ENCODE measurements at regions not wholly inside any gene's neighbourhood (a gene's known extent, or its start where the extent isn't known, plus 50 kb on each side); places are given as distances from the start of the nearest gene placed in this dataset.

- no peaks in the 10 kb centered on the region for H3K9me2 ChIP-seq (ENCODE audit: insufficient read depth, low read length)
- H3K79me2 ChIP-seq (ENCODE audit: insufficient read depth, low read depth, low read length), result no peaks in the 10 kb centered on the region
- TF ChIP-seq CTCF (conservative IDR thresholded peaks at IDR 0.05; ENCODE audit: low read length), result no peak
- no peak for DNase-seq (ENCODE audit: low spot score)
- ChIA-PET CTCF (ENCODE audit: unreplicated experiment) (no interaction called here), POLR2A (no interaction called here)
- BruUV-seq (replicated peaks), result no TSS peak
- H3K36me3 ChIP-seq (ENCODE audit: insufficient read depth, low read length), result no peaks in the 10 kb centered on the region
- H4K20me1 ChIP-seq (ENCODE audit: insufficient read depth, low read length), result no peaks in the 10 kb centered on the region
- H3K4me2 ChIP-seq (ENCODE audit: low read length), result no peak overlapping the region
- no peak overlapping the region for H3K4me3 ChIP-seq (ENCODE audit: low read depth, low read length, poor library complexity, severe bottlenecking)
- H3K9me3 ChIP-seq (ENCODE audit: low read length), result no peaks in the 10 kb centered on the region
- no peak overlapping the region for H2AFZ ChIP-seq (ENCODE audit: low read length)
- H3K27ac ChIP-seq (ENCODE audit: low read depth, low read length, poor library complexity, severe bottlenecking), result no peak overlapping the region
- H3K4me1 ChIP-seq (ENCODE audit: insufficient read depth, low read length, poor library complexity, severe bottlenecking), result no peaks in the 10 kb centered on the region
- intact Hi-C loops (cut with micrococcal nuclease; ENCODE audit: unreplicated experiment), result no loop called here
Measured at GRCh38 chr6:1516742-1517520, 92.8 kb upstream of the FOXC1 start.

GRCh38 chr6:1518855-1519254 lies 90.9 kb upstream of the FOXC1 start:
- no TSS peak for BruUV-seq (replicated peaks)
- Histone ChIP-seq H3K9me2 (ENCODE audit: insufficient read depth, low read length) (no peaks in the 10 kb centered on the region), H3K4me3 (ENCODE audit: low read depth, low read length, poor library complexity, severe bottlenecking) (no peak overlapping the region), H4K20me1 (ENCODE audit: insufficient read depth, low read length) (no peaks in the 10 kb centered on the region), H3K79me2 (ENCODE audit: insufficient read depth, low read depth, low read length) (no peaks in the 10 kb centered on the region), H3K27ac (ENCODE audit: low read depth, low read length, poor library complexity, severe bottlenecking) (no peak overlapping the region), H3K4me2 (ENCODE audit: low read length) (no peak overlapping the region), H3K4me1 (ENCODE audit: insufficient read depth, low read length, poor library complexity, severe bottlenecking) (no peaks in the 10 kb centered on the region), H3K36me3 (ENCODE audit: insufficient read depth, low read length) (no peaks in the 10 kb centered on the region), H2AFZ (ENCODE audit: low read length) (no peak overlapping the region), H3K9me3 (ENCODE audit: low read length) (no peaks in the 10 kb centered on the region)
- DNase-seq (ENCODE audit: low spot score), result no peak
- intact Hi-C loops (cut with micrococcal nuclease; ENCODE audit: unreplicated experiment), result no loop called here
- ChIA-PET CTCF (ENCODE audit: unreplicated experiment) (no interaction called here), POLR2A (no interaction called here)
- TF ChIP-seq CTCF (conservative IDR thresholded peaks at IDR 0.05; ENCODE audit: low read length) (no peak), EZH2phosphoT487 (IDR thresholded peaks at IDR 0.05; ENCODE audit: borderline replicate concordance, low read depth, low read length) (no peak)

GRCh38 chr6:1519597-1519996 lies 90.1 kb upstream of the FOXC1 start:
- no peaks in the 10 kb centered on the region for H3K9me3 ChIP-seq (ENCODE audit: low read length)
- no TSS peak for BruUV-seq (replicated peaks)
- H3K36me3 ChIP-seq (ENCODE audit: insufficient read depth, low read length), result no peaks in the 10 kb centered on the region
- H3K9me2 ChIP-seq (ENCODE audit: insufficient read depth, low read length), result no peaks in the 10 kb centered on the region
- TF ChIP-seq CTCF (conservative IDR thresholded peaks at IDR 0.05; ENCODE audit: low read length) (no peak), EZH2phosphoT487 (IDR thresholded peaks at IDR 0.05; ENCODE audit: borderline replicate concordance, low read depth, low read length) (no peak)
- H4K20me1 ChIP-seq (ENCODE audit: insufficient read depth, low read length), result no peaks in the 10 kb centered on the region
- intact Hi-C loops (cut with micrococcal nuclease; ENCODE audit: unreplicated experiment), result no loop called here
- no peak overlapping the region for H3K4me2 ChIP-seq (ENCODE audit: low read length)
- ChIA-PET POLR2A (no interaction called here), CTCF (ENCODE audit: unreplicated experiment) (no interaction called here)
- H3K4me3 ChIP-seq (ENCODE audit: low read depth, low read length, poor library complexity, severe bottlenecking), result no peak overlapping the region
- no peaks in the 10 kb centered on the region for H3K4me1 ChIP-seq (ENCODE audit: insufficient read depth, low read length, poor library complexity, severe bottlenecking)
- H3K27ac ChIP-seq (ENCODE audit: low read depth, low read length, poor library complexity, severe bottlenecking), result no peak overlapping the region
- no peaks in the 10 kb centered on the region for H3K79me2 ChIP-seq (ENCODE audit: insufficient read depth, low read depth, low read length)
- H2AFZ ChIP-seq (ENCODE audit: low read length), result no peak overlapping the region
- DNase-seq (ENCODE audit: low spot score), result no peak
